Type B pancreatic cell (in vitro differentiated cells): ENCODE measurements at regions not wholly inside any gene's neighbourhood (a gene's known extent, or its start where the extent isn't known, plus 50 kb on each side); places are given as distances from the start of the nearest gene placed in this dataset.

Experiments used
- DNase-seq: peaks from one replicate; pipeline ENCODE4 v3.0.0; 2021; ENCODE audit warnings: mixed read lengths; ENCODE audit not compliant: unreplicated experiment; ENCODE audit errors: extremely low spot score
- H3K27ac Mint-ChIP-seq: 2 replicates; pipeline ENCODE4 v1.8.0; 2021; ENCODE audit warnings: mild to moderate bottlenecking, mixed read lengths
- H3K27me3 Mint-ChIP-seq: 2 replicates; pipeline ENCODE4 v1.8.0; 2021; ENCODE audit warnings: mixed read lengths
- H3K36me3 Mint-ChIP-seq: 2 replicates; pipeline ENCODE4 v1.8.0; 2021; ENCODE audit warnings: mixed read lengths
- H3K4me1 Mint-ChIP-seq: one replicate; pipeline ENCODE4 v1.8.0; 2021; ENCODE audit warnings: mixed read lengths; ENCODE audit not compliant: unreplicated experiment
- H3K4me3 Mint-ChIP-seq: 2 replicates; pipeline ENCODE4 v1.8.0; 2021; ENCODE audit warnings: mild to moderate bottlenecking, mixed read lengths
- H3K9me3 Mint-ChIP-seq: 2 replicates; pipeline ENCODE4 v1.8.0; 2021; ENCODE audit warnings: mixed read lengths
- TF ChIP-seq, protein P1 (sequence below): fragments of 200-600 bp; sonication (generic); conservative IDR thresholded peaks from 2 replicates; pipeline ENCODE4 v1.5.0; 2021; ENCODE audit warnings: antibody characterized with exemption, mild to moderate bottlenecking

- peaks cover 5% of the 10 kb centered on the region for H3K9me3 Mint-ChIP-seq
- no peaks in the 10 kb centered on the region for H3K36me3 Mint-ChIP-seq
- TF ChIP-seq, protein P1, sequence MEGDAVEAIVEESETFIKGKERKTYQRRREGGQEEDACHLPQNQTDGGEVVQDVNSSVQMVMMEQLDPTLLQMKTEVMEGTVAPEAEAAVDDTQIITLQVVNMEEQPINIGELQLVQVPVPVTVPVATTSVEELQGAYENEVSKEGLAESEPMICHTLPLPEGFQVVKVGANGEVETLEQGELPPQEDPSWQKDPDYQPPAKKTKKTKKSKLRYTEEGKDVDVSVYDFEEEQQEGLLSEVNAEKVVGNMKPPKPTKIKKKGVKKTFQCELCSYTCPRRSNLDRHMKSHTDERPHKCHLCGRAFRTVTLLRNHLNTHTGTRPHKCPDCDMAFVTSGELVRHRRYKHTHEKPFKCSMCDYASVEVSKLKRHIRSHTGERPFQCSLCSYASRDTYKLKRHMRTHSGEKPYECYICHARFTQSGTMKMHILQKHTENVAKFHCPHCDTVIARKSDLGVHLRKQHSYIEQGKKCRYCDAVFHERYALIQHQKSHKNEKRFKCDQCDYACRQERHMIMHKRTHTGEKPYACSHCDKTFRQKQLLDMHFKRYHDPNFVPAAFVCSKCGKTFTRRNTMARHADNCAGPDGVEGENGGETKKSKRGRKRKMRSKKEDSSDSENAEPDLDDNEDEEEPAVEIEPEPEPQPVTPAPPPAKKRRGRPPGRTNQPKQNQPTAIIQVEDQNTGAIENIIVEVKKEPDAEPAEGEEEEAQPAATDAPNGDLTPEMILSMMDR = no peak
- peaks cover 2% of the 10 kb centered on the region for H3K27me3 Mint-ChIP-seq
- no peak overlapping the region for H3K27ac Mint-ChIP-seq
- H3K4me3 Mint-ChIP-seq = no peak overlapping the region
- peaks cover 18% of the 10 kb centered on the region for H3K4me1 Mint-ChIP-seq
- DNase-seq = no peak
Observed at GRCh38 chr4:186018784-186019183, 50.2 kb upstream of the TLR3 start.
